SK-N-MC (cell line): ENCODE measurements at regions not wholly inside any gene's neighbourhood (a gene's known extent, or its start where the extent isn't known, plus 50 kb on each side); places are given as distances from the start of the nearest gene placed in this dataset.

Source experiments
- EZH2 ChIP-seq: fragments of 200-600 bp; sonication (generic); IDR thresholded peaks from one replicate; pipeline ENCODE4 v1.6.1; 2017; ENCODE audit warnings: antibody characterized with exemption
- FOXP2 ChIP-seq: optimal IDR thresholded peaks from 2 replicates; pipeline ENCODE3; 2011; ENCODE audit warnings: mild to moderate bottlenecking, moderate library complexity; ENCODE audit not compliant: insufficient read depth; ENCODE audit errors: extremely low read length, control extremely low read depth
- POLR2AphosphoS5 ChIP-seq: IDR thresholded peaks from 2 replicates; pipeline ENCODE4 v1.6.1; 2012; ENCODE audit warnings: mild to moderate bottlenecking, low read depth, low read length, borderline replicate concordance

GRCh38 chr5:101437351-101437750, 534.3 kb upstream of the ST8SIA4 start:
- no peak for TF ChIP-seq EZH2
- no peak for TF ChIP-seq FOXP2
- TF ChIP-seq POLR2AphosphoS5: no peak
